Neural progenitor cell (in vitro differentiated cells): ENCODE measurements at regions not wholly inside any gene's neighbourhood (a gene's known extent, or its start where the extent isn't known, plus 50 kb on each side); places are given as distances from the start of the nearest gene placed in this dataset.

ENCODE experiments used
- CTCF ChIP-seq: fragments of 200-600 bp; sonication (generic); IDR thresholded peaks from 2 replicates; pipeline ENCODE4 v1.5.1; 2017; ENCODE audit warnings: antibody characterized with exemption, mild to moderate bottlenecking
- EZH2 ChIP-seq: fragments of 200-600 bp; sonication (generic); IDR thresholded peaks from 2 replicates; pipeline ENCODE4 v1.6.1; 2017; ENCODE audit warnings: antibody characterized with exemption, mild to moderate bottlenecking, moderate library complexity

GRCh38 chr6:54040545-54040944 is 70.7 kb upstream of the MLIP start:
- TF ChIP-seq CTCF (no peak), EZH2 (no peak)
